Adrenal gland (tissue), 5 donors: ENCODE measurements at regions not wholly inside any gene's neighbourhood (a gene's known extent, or its start where the extent isn't known, plus 50 kb on each side); places are given as distances from the start of the nearest gene placed in this dataset.

Experiments used
- POLR2A ChIP-seq, 2 donors: fragments of 450-650 bp; IDR thresholded peaks; one replicate each; pipeline ENCODE4 v1.6.1; 2017; ENCODE audit warnings: antibody characterized with exemption in 2 of 2, mild to moderate bottlenecking in 2 of 2, moderate library complexity in 1 of 2
- TF ChIP-seq, protein P1 (sequence below), 6 experiments: fragments of 450-650 bp in 4 of 6; fragments of 200-600 bp in 2 of 6; sonication (generic) in 1 of 6; IDR thresholded peaks; 1 replicate in 5 of 6; 2 replicates in 1 of 6; pipeline versions ENCODE4 v1.5.1 to v1.8.0; 2016 to 2021; ENCODE audit warnings: antibody characterized with exemption in 6 of 6, mild to moderate bottlenecking in 2 of 6, moderate library complexity in 1 of 6
- donor health status: DM: no; HTN: no; CAD: no.

- TF ChIP-seq, protein P1, sequence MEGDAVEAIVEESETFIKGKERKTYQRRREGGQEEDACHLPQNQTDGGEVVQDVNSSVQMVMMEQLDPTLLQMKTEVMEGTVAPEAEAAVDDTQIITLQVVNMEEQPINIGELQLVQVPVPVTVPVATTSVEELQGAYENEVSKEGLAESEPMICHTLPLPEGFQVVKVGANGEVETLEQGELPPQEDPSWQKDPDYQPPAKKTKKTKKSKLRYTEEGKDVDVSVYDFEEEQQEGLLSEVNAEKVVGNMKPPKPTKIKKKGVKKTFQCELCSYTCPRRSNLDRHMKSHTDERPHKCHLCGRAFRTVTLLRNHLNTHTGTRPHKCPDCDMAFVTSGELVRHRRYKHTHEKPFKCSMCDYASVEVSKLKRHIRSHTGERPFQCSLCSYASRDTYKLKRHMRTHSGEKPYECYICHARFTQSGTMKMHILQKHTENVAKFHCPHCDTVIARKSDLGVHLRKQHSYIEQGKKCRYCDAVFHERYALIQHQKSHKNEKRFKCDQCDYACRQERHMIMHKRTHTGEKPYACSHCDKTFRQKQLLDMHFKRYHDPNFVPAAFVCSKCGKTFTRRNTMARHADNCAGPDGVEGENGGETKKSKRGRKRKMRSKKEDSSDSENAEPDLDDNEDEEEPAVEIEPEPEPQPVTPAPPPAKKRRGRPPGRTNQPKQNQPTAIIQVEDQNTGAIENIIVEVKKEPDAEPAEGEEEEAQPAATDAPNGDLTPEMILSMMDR (IDR thresholded peaks at IDR 0.05), result no peak
- TF ChIP-seq POLR2A (IDR thresholded peaks at IDR 0.05), result no peak
These were observed 368.5 kb upstream of the ZNF507 start for GRCh38 chr19:31976775-31977536.
